ENCODE measurements at regions not wholly inside any gene's neighbourhood (a gene's known extent, or its start where the extent isn't known, plus 50 kb on each side); places are given as distances from the start of the nearest gene placed in this dataset.
"Not testable (repeated sequence)": the region's sequence is repeated elsewhere in the genome, so short reads cannot be mapped to it uniquely, and the experiment has no call there.

DNA sequence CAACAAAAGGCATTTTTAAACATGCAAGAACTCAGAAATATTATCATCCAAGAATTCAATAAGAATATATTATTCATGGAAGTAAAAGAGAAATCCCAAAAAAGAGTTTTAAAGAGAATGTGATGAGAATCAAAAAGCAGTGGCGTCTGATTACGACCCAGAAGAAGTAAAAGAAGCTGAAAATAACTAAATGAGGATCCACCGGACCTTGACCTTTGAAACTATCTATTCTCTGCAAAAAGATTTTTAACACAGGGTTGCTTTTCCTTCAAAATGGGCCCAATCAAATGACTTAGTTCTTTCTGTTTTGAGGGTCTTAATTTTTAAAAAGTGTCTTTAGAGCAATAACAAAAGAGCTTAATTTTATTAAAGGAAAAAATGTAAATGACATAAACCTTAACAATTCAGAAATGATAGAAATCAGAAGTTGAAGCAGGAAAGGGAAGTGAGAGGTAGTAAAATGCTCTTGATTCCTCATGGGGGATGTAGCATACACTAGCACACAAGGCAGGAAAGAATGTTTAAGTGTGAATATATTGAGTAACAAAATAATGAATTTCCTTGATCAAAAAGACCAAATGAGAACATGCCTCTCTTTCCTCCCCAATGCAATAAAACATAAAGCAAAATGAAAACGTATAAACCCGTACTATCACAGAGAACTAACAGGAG lies 223.1 kb upstream of the PRDM1 start:
- peaks cover 16 to 36% of the 10 kb centered on the region in 2 donors for H3K4me1 ChIP-seq (ENCODE audit: control insufficient read depth in 2 of 2, insufficient read depth in 2 of 2, low read length in 2 of 2)
- peak overlapping the region; percentile 25 for H2AFZ ChIP-seq (ENCODE audit: insufficient read depth, low read depth, low read length, poor library complexity, severe bottlenecking)
- Mint-ChIP-seq H3K4me1 (peaks cover 38% of the 10 kb centered on the region), H3K27me3 (no peaks in the 10 kb centered on the region), H3K27ac (peak overlapping the region; percentile 53), H3K4me3 (peak overlapping the region; percentile 52), H3K9me3 (ENCODE audit: insufficient read depth) (no peaks in the 10 kb centered on the region)
- peak overlapping the region in 1 of 5 experiments; percentile 22 for H3K4me3 ChIP-seq (ENCODE audit: control extremely low read depth in 1 of 5, extremely low read depth in 1 of 5, insufficient read depth in 1 of 5, low read depth in 2 of 5, low read length in 4 of 5)
- ATAC-seq (ENCODE audit: low read depth) (peak; percentile 24), DNase-seq (peak; percentile 50)
- peaks cover under 1% of the 10 kb centered on the region for H3K79me2 ChIP-seq (ENCODE audit: control insufficient read depth, insufficient read depth, low read length)
- intact Hi-C loops (cut with micrococcal nuclease), result no loop called here
- ChIA-PET CTCF (no interaction called here), POLR2A (no interaction called here)
- H3K36me3 ChIP-seq (replicated peaks in 1 of 2; ENCODE audit: control extremely low read depth in 1 of 2, control insufficient read depth in 1 of 2, extremely low read depth in 1 of 2, insufficient read depth in 2 of 2, low read length in 1 of 2), result no peaks in the 10 kb centered on the region
- TF ChIP-seq, protein P1, sequence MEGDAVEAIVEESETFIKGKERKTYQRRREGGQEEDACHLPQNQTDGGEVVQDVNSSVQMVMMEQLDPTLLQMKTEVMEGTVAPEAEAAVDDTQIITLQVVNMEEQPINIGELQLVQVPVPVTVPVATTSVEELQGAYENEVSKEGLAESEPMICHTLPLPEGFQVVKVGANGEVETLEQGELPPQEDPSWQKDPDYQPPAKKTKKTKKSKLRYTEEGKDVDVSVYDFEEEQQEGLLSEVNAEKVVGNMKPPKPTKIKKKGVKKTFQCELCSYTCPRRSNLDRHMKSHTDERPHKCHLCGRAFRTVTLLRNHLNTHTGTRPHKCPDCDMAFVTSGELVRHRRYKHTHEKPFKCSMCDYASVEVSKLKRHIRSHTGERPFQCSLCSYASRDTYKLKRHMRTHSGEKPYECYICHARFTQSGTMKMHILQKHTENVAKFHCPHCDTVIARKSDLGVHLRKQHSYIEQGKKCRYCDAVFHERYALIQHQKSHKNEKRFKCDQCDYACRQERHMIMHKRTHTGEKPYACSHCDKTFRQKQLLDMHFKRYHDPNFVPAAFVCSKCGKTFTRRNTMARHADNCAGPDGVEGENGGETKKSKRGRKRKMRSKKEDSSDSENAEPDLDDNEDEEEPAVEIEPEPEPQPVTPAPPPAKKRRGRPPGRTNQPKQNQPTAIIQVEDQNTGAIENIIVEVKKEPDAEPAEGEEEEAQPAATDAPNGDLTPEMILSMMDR (IDR thresholded peaks at IDR 0.05), result no peak
- TF ChIP-seq EZH2 (IDR thresholded peaks at IDR 0.05; ENCODE audit: borderline replicate concordance, insufficient read depth, low read depth, low read length, poor library complexity, severe bottlenecking), result no peak
- H3K27me3 ChIP-seq (replicated peaks in 1 of 4; ENCODE audit: control extremely low read depth in 1 of 4, control insufficient read depth in 3 of 4, insufficient read depth in 4 of 4, low read length in 3 of 4), result no peaks in the 10 kb centered on the region
- peak overlapping the region; percentile 21 for H3K9ac ChIP-seq (ENCODE audit: low read length)
- peak overlapping the region in 1 of 2 donors; percentile 69 for H3K27ac ChIP-seq (ENCODE audit: low read length in 2 of 2)
- H3K9me3 ChIP-seq (ENCODE audit: control extremely low read depth in 1 of 3, control insufficient read depth in 2 of 3, insufficient read depth in 1 of 3, low read length in 2 of 3), result no peaks in the 10 kb centered on the region
- H3K4me2 ChIP-seq (replicated peaks; ENCODE audit: low read depth, low read length, poor library complexity, severe bottlenecking), result peak overlapping the region; percentile 54
- no peaks in the 10 kb centered on the region for H4K20me1 ChIP-seq (ENCODE audit: control insufficient read depth, insufficient read depth, low read length, poor library complexity, severe bottlenecking)
- WGBS (ENCODE audit: insufficient coverage), result 0% methylated on average over 2 of the region's 5 CpGs

DNA sequence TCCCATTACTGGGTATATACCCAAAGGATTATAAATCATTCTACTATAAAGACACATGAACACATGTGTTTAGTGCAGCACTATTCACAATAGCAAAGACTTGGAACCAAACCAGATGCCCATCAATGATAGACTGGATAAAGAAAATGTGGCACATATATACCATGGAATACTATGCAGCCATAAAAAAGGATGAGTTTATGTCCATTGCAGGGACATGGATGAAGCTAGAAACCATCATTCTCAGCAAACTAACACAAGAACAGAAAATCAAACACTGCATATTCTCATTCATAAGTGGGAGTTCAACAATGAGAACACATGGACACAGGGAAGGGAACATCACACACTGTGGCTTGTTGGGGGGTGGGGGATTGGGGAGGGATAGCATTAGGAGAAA lies 225.2 kb upstream of the PRDM1 start:
- H3K4me1 ChIP-seq (ENCODE audit: control insufficient read depth in 2 of 2, insufficient read depth in 2 of 2, low read length in 2 of 2), result peaks cover 9 to 26% of the 10 kb centered on the region in 2 donors
- H3K4me2 ChIP-seq (replicated peaks; ENCODE audit: low read depth, low read length, poor library complexity, severe bottlenecking); H3K4me3 Mint-ChIP-seq; H3K9me3 ChIP-seq (ENCODE audit: control extremely low read depth in 1 of 3, control insufficient read depth in 2 of 3, insufficient read depth in 1 of 3, low read length in 2 of 3); H3K4me3 ChIP-seq (ENCODE audit: control extremely low read depth in 1 of 5, extremely low read depth in 1 of 5, insufficient read depth in 1 of 5, low read depth in 2 of 5, low read length in 4 of 5); H3K27me3 ChIP-seq (replicated peaks in 1 of 4; ENCODE audit: control extremely low read depth in 1 of 4, control insufficient read depth in 3 of 4, insufficient read depth in 4 of 4, low read length in 3 of 4); H2AFZ ChIP-seq (ENCODE audit: insufficient read depth, low read depth, low read length, poor library complexity, severe bottlenecking); H3K27ac Mint-ChIP-seq; H3K9me3 Mint-ChIP-seq (ENCODE audit: insufficient read depth); H3K79me2 ChIP-seq (ENCODE audit: control insufficient read depth, insufficient read depth, low read length); H3K27ac ChIP-seq (ENCODE audit: low read length in 2 of 2); DNase-seq; ATAC-seq (ENCODE audit: low read depth); CTCF ChIA-PET; H3K9ac ChIP-seq (ENCODE audit: low read length); POLR2A ChIA-PET; H3K27me3 Mint-ChIP-seq; intact Hi-C loops (cut with micrococcal nuclease); H3K36me3 ChIP-seq (replicated peaks in 1 of 2; ENCODE audit: control extremely low read depth in 1 of 2, control insufficient read depth in 1 of 2, extremely low read depth in 1 of 2, insufficient read depth in 2 of 2, low read length in 1 of 2); H4K20me1 ChIP-seq (ENCODE audit: control insufficient read depth, insufficient read depth, low read length, poor library complexity, severe bottlenecking): not testable (repeated sequence)
- H3K4me1 Mint-ChIP-seq, result peaks cover 26% of the 10 kb centered on the region
